Thyroid gland (tissue), 4 donors: ENCODE measurements at regions not wholly inside any gene's neighbourhood (a gene's known extent, or its start where the extent isn't known, plus 50 kb on each side); places are given as distances from the start of the nearest gene placed in this dataset.
"Not testable (repeated sequence)": the region's sequence is repeated elsewhere in the genome, so short reads cannot be mapped to it uniquely, and the experiment has no call there.

Experiments used
- DNase-seq, 2 donors: peaks; one replicate each; pipeline ENCODE4 v3.0.0-alpha.2; 2019
- H3K27ac ChIP-seq, 3 donors: fragments of 200-600 bp; sonication (generic); 1 replicate in 2 of 3; 2 replicates in 1 of 3; pipeline ENCODE4 v1.5.1; 2016 to 2019; ENCODE audit warnings: mild to moderate bottlenecking in 1 of 3, moderate library complexity in 1 of 3
- H3K27me3 ChIP-seq: fragments of 200-600 bp; sonication (generic); one replicate; pipeline ENCODE4 v1.5.1; 2019
- H3K36me3 ChIP-seq, 2 donors: fragments of 200-600 bp; sonication (generic); one replicate each; pipeline ENCODE4 v1.5.1; 2016 to 2019
- H3K4me1 ChIP-seq, 2 donors: fragments of 200-600 bp; sonication (generic); one replicate each; pipeline ENCODE4 v1.5.1; 2017 to 2019
- H3K4me3 ChIP-seq, 3 donors: fragments of 200-600 bp; sonication (generic); replicated peaks in 1 of 3; 1 replicate in 2 of 3; 2 replicates in 1 of 3; pipeline ENCODE4 v1.5.1; 2016; ENCODE audit warnings: mild to moderate bottlenecking in 1 of 3
- H3K9me3 ChIP-seq: fragments of 200-600 bp; sonication (generic); one replicate; pipeline ENCODE4 v1.5.1; 2017
- POLR2A ChIP-seq, 2 donors: fragments of 450-650 bp; IDR thresholded peaks; one replicate each; pipeline ENCODE4 v1.6.1; 2017; ENCODE audit warnings: antibody characterized with exemption in 2 of 2, mild to moderate bottlenecking in 2 of 2, moderate library complexity in 1 of 2
- WGBS, 2 donors: methylation state at CpG; one replicate each; pipeline ENCODE4 v1.1.5; 2017; 5-methylcytosine and 5-hydroxymethylcytosine counted together
- intact Hi-C: fragments of 100-400 bp; cut with DNase I; formaldehyde crosslinking; loops from one replicate; pipeline ENCODE4 v1.15.1; 2023
- TF ChIP-seq, protein P1 (sequence below), 6 experiments: fragments of 200-600 bp in 3 of 6; fragments of 450-650 bp in 3 of 6; sonication (generic) in 3 of 6; IDR thresholded peaks; one replicate each; pipeline ENCODE4 v1.5.1; 2016 to 2019; ENCODE audit warnings: antibody characterized with exemption in 6 of 6, mild to moderate bottlenecking in 2 of 6, inconsistent platforms in 1 of 6, moderate library complexity in 1 of 6

DNA sequence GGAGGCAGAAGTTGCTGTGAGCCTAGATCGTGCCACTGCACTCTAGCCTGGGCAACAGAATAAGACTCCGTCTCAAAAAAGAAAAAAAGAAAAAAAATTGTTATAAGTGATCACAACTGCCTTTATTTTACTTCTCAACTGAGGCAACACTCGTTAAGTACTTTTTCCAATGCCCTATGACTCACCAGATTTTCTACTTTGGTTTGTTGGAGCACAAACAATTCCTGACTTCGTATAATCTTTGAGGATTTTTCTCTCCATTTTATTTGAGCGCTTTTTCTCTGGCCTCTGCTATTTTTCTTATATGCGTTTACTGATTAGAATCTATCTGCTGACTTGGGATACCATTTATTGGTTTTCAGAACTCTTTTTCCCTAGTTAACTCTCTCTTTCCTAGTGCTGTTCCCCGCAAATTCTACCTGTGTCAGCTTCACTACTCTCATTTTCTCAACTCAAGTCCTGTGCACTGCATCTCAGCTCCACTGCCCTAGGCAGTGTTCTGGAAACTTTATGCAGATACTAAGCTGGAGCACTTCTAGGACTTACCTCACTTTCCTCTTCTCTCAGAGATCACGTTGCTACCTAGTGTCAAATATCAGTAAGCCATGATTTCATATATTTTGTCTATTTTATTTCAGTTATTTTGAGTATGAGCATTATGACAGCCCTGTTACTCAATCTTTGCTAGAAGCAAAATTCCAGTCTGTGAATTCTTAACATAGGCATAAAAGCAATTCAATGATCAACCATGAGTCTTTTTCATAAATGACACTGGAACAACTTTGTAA lies 1120.1 kb upstream of the CITED2 start:
- Histone ChIP-seq H3K4me3 (no peak overlapping the region), H3K27me3 (no peaks in the 10 kb centered on the region), H3K9me3 (no peaks in the 10 kb centered on the region), H3K36me3 (no peaks in the 10 kb centered on the region), H3K4me1 (no peaks in the 10 kb centered on the region), H3K27ac (no peak overlapping the region)
- TF ChIP-seq POLR2A (IDR thresholded peaks at IDR 0.05), result no peak
- TF ChIP-seq, protein P1, sequence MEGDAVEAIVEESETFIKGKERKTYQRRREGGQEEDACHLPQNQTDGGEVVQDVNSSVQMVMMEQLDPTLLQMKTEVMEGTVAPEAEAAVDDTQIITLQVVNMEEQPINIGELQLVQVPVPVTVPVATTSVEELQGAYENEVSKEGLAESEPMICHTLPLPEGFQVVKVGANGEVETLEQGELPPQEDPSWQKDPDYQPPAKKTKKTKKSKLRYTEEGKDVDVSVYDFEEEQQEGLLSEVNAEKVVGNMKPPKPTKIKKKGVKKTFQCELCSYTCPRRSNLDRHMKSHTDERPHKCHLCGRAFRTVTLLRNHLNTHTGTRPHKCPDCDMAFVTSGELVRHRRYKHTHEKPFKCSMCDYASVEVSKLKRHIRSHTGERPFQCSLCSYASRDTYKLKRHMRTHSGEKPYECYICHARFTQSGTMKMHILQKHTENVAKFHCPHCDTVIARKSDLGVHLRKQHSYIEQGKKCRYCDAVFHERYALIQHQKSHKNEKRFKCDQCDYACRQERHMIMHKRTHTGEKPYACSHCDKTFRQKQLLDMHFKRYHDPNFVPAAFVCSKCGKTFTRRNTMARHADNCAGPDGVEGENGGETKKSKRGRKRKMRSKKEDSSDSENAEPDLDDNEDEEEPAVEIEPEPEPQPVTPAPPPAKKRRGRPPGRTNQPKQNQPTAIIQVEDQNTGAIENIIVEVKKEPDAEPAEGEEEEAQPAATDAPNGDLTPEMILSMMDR (IDR thresholded peaks at IDR 0.05), result no peak
- 92 to 94% methylated on average over 8 of the region's 8 CpGs for WGBS, 2 donors
- intact Hi-C loops, result no loop called here
- no peak for DNase-seq

DNA sequence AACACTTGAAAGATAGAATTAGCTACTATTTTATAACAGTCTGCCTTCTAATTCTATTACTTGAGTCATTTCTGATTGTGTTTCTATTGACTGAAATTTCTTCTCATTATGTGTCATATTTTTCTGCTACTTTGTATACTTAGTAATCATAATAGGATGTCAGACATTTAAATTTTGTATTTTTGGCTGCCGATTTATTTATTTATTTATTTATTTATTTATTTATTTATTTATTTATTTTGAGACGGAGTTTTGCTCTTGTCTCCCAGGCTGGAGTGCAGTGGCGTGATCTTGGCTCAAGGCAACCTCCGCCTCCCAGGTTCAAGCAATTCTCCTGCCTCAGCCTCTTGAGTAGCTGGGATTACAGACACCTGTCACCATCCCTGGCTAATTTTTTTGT lies 1119.0 kb upstream of the CITED2 start:
- H3K27me3 ChIP-seq, H3K36me3 ChIP-seq, H3K4me3 ChIP-seq, DNase-seq, H3K4me1 ChIP-seq, H3K27ac ChIP-seq, H3K9me3 ChIP-seq, intact Hi-C loops: not testable (repeated sequence)
- WGBS, 2 donors, result 96 to 97% methylated on average over 4 of the region's 4 CpGs

DNA sequence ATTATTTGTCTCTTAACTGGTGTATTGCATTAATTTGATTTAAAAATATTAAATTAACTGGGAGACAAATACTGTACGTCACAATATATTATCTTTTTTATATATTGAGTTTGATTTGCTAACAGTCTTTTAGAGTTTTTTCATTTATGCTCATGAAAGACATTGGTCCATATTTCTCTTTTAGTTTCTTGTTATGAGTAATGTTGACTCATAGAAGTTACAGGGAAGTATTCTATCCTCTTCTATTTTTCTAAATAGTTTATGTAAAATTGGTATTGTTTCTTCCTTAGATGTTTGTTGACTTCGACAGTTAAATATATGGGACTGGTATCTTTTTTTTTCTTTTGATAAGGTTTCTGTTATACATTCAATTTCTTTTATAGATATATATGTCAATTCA lies 1115.6 kb upstream of the CITED2 start:
- 91 to 95% methylated on average over 2 of the region's 2 CpGs for WGBS, 2 donors
- H3K27ac ChIP-seq, result no peak overlapping the region
- DNase-seq, result no peak
- H3K27me3 ChIP-seq, result no peaks in the 10 kb centered on the region
- H3K36me3 ChIP-seq, result no peaks in the 10 kb centered on the region
- H3K9me3 ChIP-seq, result peaks cover 5% of the 10 kb centered on the region
- H3K4me3 ChIP-seq, result no peak overlapping the region
- peaks cover 7 to 16% of the 10 kb centered on the region in 2 donors for H3K4me1 ChIP-seq
- intact Hi-C loops, result no loop called here
- TF ChIP-seq POLR2A (IDR thresholded peaks at IDR 0.05), result no peak
- TF ChIP-seq, protein P1 (IDR thresholded peaks at IDR 0.05), result no peak

DNA sequence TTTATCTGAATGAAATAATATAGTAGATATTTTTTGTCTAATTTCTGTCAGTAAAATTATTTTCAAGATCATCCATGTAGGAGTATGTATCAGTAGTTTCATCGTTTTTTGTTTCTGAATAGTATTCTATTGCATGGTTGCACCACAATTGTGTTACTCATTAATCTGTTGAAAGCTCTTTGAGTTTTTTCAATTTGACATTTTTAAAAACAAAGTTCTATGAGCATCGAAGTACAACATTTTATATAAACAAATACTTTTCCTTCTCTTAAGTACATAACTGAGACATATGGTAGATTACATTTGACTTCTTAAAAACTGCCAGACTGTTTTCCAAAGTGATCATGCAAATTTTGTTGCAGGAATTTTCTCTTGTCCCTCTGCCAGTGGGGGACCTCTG lies 1113.1 kb upstream of the CITED2 start:
- DNase-seq, result no peak
- TF ChIP-seq, protein P1 (IDR thresholded peaks at IDR 0.05), result no peak
- no peak for TF ChIP-seq POLR2A (IDR thresholded peaks at IDR 0.05)
- Histone ChIP-seq H3K27ac (no peak overlapping the region), H3K4me1 (peaks cover 7 to 16% of the 10 kb centered on the region in 2 donors), H3K4me3 (no peak overlapping the region), H3K9me3 (peaks cover 5% of the 10 kb centered on the region), H3K36me3 (no peaks in the 10 kb centered on the region), H3K27me3 (no peaks in the 10 kb centered on the region)
- WGBS, 2 donors, result 92 to 94% methylated on average over 2 of the region's 2 CpGs
- intact Hi-C loops, result no loop called here

DNA sequence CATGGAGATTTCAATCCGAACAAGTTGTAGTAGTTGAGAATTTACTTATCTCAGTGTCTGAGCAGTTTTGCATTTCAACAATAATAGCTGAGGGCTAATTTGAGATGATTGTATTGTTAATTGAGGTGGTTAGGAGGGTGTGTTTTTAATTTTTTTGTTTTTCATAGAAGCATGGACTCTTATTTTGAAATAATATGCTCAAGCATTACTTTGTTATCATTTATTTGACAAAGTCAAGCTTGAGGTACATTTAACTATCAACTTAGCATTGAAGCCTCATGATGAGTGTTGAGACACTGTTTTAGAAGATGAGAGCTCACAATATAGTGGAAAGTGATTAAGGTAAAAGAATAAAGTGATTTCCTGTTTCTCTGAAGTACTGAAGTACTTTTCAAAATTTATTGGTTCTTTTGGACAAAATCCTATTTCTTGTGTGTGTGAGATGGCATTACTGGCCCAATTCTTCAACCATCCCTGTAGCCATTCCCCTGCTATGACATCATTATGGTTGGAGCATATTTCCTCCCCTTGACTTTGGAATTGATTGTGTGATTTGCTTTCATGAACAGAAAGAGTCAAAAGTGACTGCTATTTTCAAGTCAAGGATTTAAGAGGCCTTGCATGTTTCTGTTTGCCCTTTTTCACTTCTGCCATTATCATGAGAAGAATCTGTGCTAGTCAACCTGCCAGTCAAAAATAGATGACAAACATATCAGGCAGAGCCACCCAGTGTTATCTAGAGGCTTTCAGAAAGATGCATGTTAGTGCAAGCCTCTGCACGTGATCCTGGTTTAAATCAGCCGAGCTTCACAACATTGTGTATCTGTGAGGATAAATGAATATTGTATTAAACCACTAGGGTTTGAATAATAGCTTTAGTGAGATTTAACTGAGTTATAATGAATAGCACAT lies 1112.3 kb upstream of the CITED2 start:
- no peak for DNase-seq
- 95 to 98% methylated on average over 3 of the region's 3 CpGs for WGBS, 2 donors
- TF ChIP-seq POLR2A (IDR thresholded peaks at IDR 0.05), result no peak
- TF ChIP-seq, protein P1 (IDR thresholded peaks at IDR 0.05), result no peak
- Histone ChIP-seq H3K27ac (peak overlapping the region in 2 of 3 donors; percentile 50 to 52), H3K4me1 (peaks cover 7 to 16% of the 10 kb centered on the region in 2 donors), H3K9me3 (peaks cover 5% of the 10 kb centered on the region), H3K27me3 (no peaks in the 10 kb centered on the region), H3K4me3 (no peak overlapping the region), H3K36me3 (no peaks in the 10 kb centered on the region)
- intact Hi-C loops, result no loop called here
